ENCODE measurements at regions not wholly inside any gene's neighbourhood (a gene's known extent, or its start where the extent isn't known, plus 50 kb on each side); places are given as distances from the start of the nearest gene placed in this dataset.
A peak's percentile ranks its signal among the peaks of the same experiment; 100 is the strongest.

DNA sequence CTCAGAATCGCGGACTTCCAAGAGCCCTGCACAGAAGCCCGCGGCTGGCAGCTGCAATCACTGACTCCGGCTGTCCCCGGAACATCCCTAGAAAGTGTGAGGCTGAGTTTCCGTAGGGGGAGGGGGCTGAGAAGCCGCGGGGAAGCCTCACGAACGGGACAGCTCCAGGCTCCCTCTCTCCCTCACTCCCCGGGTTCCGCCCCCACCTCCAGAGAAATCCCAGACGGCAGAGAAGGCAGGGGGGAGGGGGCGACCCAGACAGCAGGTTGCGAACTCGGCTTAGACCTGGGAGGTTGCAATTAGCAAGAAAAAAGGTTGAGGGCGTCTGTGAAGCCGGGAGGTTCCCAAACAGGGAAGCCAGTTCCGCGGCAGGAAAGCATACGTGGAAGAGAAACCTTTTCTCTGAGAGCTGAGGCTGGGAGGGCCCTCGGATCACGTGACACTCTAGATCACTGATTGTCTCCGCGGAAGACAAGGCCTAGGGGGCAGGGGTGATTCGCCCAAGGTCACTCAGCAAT is 73.8 kb upstream of the CPLX2 start:
- no peaks in the 10 kb centered on the region for H3K36me3 ChIP-seq
- peak overlapping the region in 2 of 4 donors; percentile 1 to 27 for H3K4me3 ChIP-seq
- WGBS, 2 donors = 2% methylated on average over 27 of the region's 27 CpGs
- intact Hi-C loops (cut with DNase I) = no loop called here
- DNase-seq = no peak
- no peak overlapping the region for H3K27ac ChIP-seq
- no peak for TF ChIP-seq EP300 (IDR thresholded peaks at IDR 0.05)
- no peak for TF ChIP-seq POLR2A (IDR thresholded peaks at IDR 0.05)
- TF ChIP-seq POLR2AphosphoS5 (IDR thresholded peaks at IDR 0.05) = no peak
- TF ChIP-seq, protein P1, sequence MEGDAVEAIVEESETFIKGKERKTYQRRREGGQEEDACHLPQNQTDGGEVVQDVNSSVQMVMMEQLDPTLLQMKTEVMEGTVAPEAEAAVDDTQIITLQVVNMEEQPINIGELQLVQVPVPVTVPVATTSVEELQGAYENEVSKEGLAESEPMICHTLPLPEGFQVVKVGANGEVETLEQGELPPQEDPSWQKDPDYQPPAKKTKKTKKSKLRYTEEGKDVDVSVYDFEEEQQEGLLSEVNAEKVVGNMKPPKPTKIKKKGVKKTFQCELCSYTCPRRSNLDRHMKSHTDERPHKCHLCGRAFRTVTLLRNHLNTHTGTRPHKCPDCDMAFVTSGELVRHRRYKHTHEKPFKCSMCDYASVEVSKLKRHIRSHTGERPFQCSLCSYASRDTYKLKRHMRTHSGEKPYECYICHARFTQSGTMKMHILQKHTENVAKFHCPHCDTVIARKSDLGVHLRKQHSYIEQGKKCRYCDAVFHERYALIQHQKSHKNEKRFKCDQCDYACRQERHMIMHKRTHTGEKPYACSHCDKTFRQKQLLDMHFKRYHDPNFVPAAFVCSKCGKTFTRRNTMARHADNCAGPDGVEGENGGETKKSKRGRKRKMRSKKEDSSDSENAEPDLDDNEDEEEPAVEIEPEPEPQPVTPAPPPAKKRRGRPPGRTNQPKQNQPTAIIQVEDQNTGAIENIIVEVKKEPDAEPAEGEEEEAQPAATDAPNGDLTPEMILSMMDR (IDR thresholded peaks at IDR 0.05) = no peak
- peaks cover 0 to 46% (median 4%) of the 10 kb centered on the region in 3 donors for H3K27me3 ChIP-seq
- peaks cover 0 to 13% (median 10%) of the 10 kb centered on the region in 4 donors for H3K4me1 ChIP-seq
- no peaks in the 10 kb centered on the region for H3K9me3 ChIP-seq

DNA sequence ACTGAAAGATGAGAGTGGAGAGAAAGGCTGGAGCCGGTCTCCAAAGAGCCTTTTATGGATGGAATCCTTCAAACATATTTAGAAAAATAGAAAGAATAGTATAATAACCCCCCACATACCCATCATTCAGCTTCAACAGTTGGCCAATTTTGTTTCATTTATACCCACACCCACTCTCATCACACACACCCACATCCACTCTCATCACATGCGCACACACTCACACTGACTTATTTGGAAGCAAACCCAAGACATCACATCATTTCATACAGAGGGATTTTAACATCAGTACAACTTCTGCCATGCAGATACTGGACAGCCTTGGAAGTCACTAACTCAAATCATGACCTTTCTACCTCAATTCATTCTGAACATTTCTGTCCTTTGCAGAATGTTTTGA is 72.8 kb upstream of the CPLX2 start:
- WGBS, 2 donors = 93% methylated on average over 2 of the region's 2 CpGs
- intact Hi-C loops (cut with DNase I) = no loop called here
- H3K36me3 ChIP-seq = no peaks in the 10 kb centered on the region
- H3K4me1 ChIP-seq = peaks cover 0 to 13% (median 10%) of the 10 kb centered on the region in 4 donors
- H3K27me3 ChIP-seq = peaks cover 0 to 54% (median 4%) of the 10 kb centered on the region in 3 donors
- H3K4me3 ChIP-seq = no peak overlapping the region
- no peak for DNase-seq
- H3K27ac ChIP-seq = no peak overlapping the region
- H3K9me3 ChIP-seq = no peaks in the 10 kb centered on the region
- TF ChIP-seq POLR2AphosphoS5 (IDR thresholded peaks at IDR 0.05) = no peak
- TF ChIP-seq, protein P1 (IDR thresholded peaks at IDR 0.05) = no peak
- TF ChIP-seq POLR2A (IDR thresholded peaks at IDR 0.05) = no peak
- TF ChIP-seq EP300 (IDR thresholded peaks at IDR 0.05) = no peak

DNA sequence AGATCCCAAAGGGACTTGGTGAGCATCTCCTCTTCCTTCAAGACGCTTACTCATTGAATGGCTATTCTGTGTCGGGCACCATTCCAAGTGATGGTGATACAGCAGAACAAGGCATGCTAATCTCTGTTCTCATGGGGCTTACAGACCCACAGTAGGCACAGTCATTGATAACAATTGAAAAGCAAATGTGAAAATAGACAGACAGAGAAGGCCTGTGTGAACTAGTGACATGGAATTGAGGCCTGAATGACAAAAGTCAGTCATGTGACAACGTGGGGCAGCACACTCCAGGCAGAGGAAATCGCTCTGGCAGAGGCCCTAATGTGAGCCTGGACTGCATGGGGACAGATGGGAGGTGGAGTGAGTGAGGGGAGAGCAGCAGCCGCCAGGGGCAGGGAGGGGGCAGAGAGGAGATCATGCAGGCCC is 70.7 kb upstream of the CPLX2 start:
- 56 to 59% methylated on average over 5 of the region's 5 CpGs for WGBS, 2 donors
- H3K4me3 ChIP-seq = no peak overlapping the region
- no peaks in the 10 kb centered on the region for H3K36me3 ChIP-seq
- no peak for TF ChIP-seq EP300 (IDR thresholded peaks at IDR 0.05)
- TF ChIP-seq POLR2A (IDR thresholded peaks at IDR 0.05) = no peak
- no peak for TF ChIP-seq POLR2AphosphoS5 (IDR thresholded peaks at IDR 0.05)
- TF ChIP-seq, protein P1 (IDR thresholded peaks at IDR 0.05) = no peak
- no peaks in the 10 kb centered on the region for H3K9me3 ChIP-seq
- H3K27me3 ChIP-seq = peaks cover 0 to 62% (median 0%) of the 10 kb centered on the region in 3 donors
- no peak for DNase-seq
- peaks cover 0 to 13% (median 10%) of the 10 kb centered on the region in 4 donors for H3K4me1 ChIP-seq
- H3K27ac ChIP-seq = no peak overlapping the region
- intact Hi-C loops (cut with DNase I) = no loop called here

DNA sequence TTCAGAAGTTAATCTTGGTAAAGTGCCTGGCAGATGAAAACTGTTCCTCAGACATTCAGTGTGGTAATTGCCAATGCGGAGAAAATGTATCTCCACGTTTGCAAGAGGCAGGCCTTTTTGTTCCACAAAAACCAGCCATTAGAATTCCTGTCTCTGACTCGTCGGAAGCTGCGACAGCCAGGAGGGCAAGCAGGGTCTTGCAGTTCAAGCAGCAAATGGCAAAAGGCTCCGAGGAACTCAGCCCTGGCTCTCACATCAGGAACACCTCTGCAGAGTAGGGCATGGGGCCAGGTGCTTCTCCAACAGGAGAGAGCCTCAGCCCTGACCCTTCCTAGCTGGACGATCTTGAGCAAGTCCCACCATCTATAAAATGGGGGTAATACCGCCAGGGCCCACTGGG is 69.0 kb upstream of the CPLX2 start:
- intact Hi-C loops (cut with DNase I) = no loop called here
- no peak overlapping the region for H3K27ac ChIP-seq
- H3K4me1 ChIP-seq = peaks cover 0 to 6% (median 5%) of the 10 kb centered on the region in 4 donors
- peaks cover 0 to 55% (median 0%) of the 10 kb centered on the region in 3 donors for H3K27me3 ChIP-seq
- H3K36me3 ChIP-seq = no peaks in the 10 kb centered on the region
- TF ChIP-seq EP300 (IDR thresholded peaks at IDR 0.05) (no peak), POLR2AphosphoS5 (IDR thresholded peaks at IDR 0.05) (no peak), POLR2A (IDR thresholded peaks at IDR 0.05) (no peak)
- TF ChIP-seq, protein P1 (IDR thresholded peaks at IDR 0.05) = no peak
- no peaks in the 10 kb centered on the region for H3K9me3 ChIP-seq
- no peak for DNase-seq
- 68 to 74% methylated on average over 8 of the region's 8 CpGs for WGBS, 2 donors
- H3K4me3 ChIP-seq = no peak overlapping the region

DNA sequence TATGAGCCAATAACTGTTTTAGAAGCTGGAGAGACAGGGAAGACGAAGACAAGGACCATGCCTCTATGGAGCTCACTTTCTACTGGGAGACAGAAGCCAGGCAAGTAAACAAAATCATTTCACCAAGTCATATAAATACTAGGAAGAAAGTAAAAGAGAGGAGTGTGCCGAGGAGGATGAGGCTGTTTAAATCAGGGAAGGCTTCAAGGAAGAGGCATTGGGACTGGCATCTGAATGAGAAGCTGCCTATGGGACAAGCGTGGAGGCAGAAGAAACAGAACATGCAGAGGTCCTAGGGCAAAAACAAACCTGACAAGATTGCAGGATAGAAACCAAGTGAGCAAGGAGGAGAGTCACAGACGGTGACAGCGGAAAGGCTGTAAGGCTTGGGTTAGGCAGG is 68.1 kb upstream of the CPLX2 start:
- TF ChIP-seq EP300 (IDR thresholded peaks at IDR 0.05) = no peak
- TF ChIP-seq POLR2AphosphoS5 (IDR thresholded peaks at IDR 0.05) = no peak
- TF ChIP-seq POLR2A (IDR thresholded peaks at IDR 0.05) = no peak
- TF ChIP-seq, protein P1 (IDR thresholded peaks at IDR 0.05) = no peak
- no peak for DNase-seq
- Histone ChIP-seq H3K27ac (no peak overlapping the region), H3K9me3 (no peaks in the 10 kb centered on the region), H3K4me1 (no peaks in the 10 kb centered on the region), H3K27me3 (peaks cover 0 to 58% (median 0%) of the 10 kb centered on the region in 3 donors), H3K36me3 (no peaks in the 10 kb centered on the region), H3K4me3 (no peak overlapping the region)
- 77 to 80% methylated on average over 5 of the region's 5 CpGs for WGBS, 2 donors
- intact Hi-C loops (cut with DNase I) = no loop called here

Measured in sigmoid colon (tissue), 6 donors.